GM12892 (cell line): ENCODE measurements at regions not wholly inside any gene's neighbourhood (a gene's known extent, or its start where the extent isn't known, plus 50 kb on each side); places are given as distances from the start of the nearest gene placed in this dataset.

Source experiments
- POLR2A ChIP-seq: IDR thresholded peaks from 2 replicates; pipeline ENCODE4 v1.6.1; 2011; ENCODE audit warnings: low read depth, low read length, control low read depth
- POLR2AphosphoS5 ChIP-seq: IDR thresholded peaks from 2 replicates; pipeline ENCODE4 v1.6.1; 2011; ENCODE audit warnings: low read depth, low read length, control low read depth

DNA sequence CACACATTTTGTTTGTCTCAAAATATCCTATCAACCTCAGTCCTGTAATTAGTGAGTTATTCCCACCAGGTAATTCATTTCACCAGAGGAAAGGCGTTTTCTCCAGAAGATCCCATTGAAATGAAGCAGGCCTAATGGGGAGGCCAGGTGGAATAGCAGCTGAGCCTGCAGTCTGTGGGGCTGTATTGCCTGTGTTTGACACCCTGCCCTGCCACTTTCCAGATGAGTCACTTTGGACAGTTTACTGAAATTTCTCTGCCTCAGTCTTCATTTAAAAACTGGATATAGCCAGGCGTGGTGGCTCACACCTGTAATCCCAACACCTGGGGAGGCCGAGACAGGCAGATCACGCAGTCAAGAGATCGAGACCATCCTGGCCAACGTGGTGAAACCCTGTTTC, 78.1 kb upstream of the PPP2R5A start:
- no peak for TF ChIP-seq POLR2A
- no peak for TF ChIP-seq POLR2AphosphoS5
